BJ (cell line): ENCODE measurements at regions not wholly inside any gene's neighbourhood (a gene's known extent, or its start where the extent isn't known, plus 50 kb on each side); places are given as distances from the start of the nearest gene placed in this dataset.

Experiments used
- CTCF ChIA-PET: fragments of 350-600 bp; formaldehyde crosslinking; extraction: SDS; loops from one replicate; lab custom pipeline; 2021; ENCODE audit warnings: antibody characterized with exemption, inconsistent platforms; lab: Yijun Ruan, JAX
- POLR2A ChIA-PET: fragments of 300-600 bp; sonication (Branson Sonifier 250); formaldehyde crosslinking; extraction: SDS; loops from one replicate; lab custom pipeline; 2021; ENCODE audit warnings: antibody characterized with exemption; lab: Charles Lee
- DNase-seq: peaks from one replicate; pipeline ENCODE4 v3.0.0-alpha.2; 2011; ENCODE audit warnings: low read depth
- H3K27me3 ChIP-seq: 2 replicates; pipeline ENCODE4 v1.6.0; 2011; ENCODE audit warnings: low read length; ENCODE audit not compliant: control insufficient read depth, insufficient read depth
- H3K36me3 ChIP-seq: 2 replicates; pipeline ENCODE4 v1.5.1; 2011; ENCODE audit warnings: low read length; ENCODE audit not compliant: control insufficient read depth, insufficient read depth
- H3K4me3 ChIP-seq: 2 replicates; pipeline ENCODE4 v1.5.1; 2011; ENCODE audit warnings: low read depth, mild to moderate bottlenecking, control low read depth, low read length
- CTCF ChIP-seq: IDR thresholded peaks from 2 replicates; pipeline ENCODE4 v1.5.1; 2011; ENCODE audit warnings: low read depth, mild to moderate bottlenecking, control low read depth, inconsistent platforms, low read length, moderate library complexity; ENCODE audit not compliant: insufficient read depth

- no peak overlapping the region for H3K4me3 ChIP-seq
- H3K27me3 ChIP-seq = no peaks in the 10 kb centered on the region
- ChIA-PET CTCF (no interaction called here), POLR2A (no interaction called here)
- no peak for TF ChIP-seq CTCF
- DNase-seq = no peak
- no peaks in the 10 kb centered on the region for H3K36me3 ChIP-seq
These were observed 76.4 kb upstream of the TBL1X start for GRCh38 chrX:9388450-9388849.

- no peaks in the 10 kb centered on the region for H3K27me3 ChIP-seq
- H3K36me3 ChIP-seq = no peaks in the 10 kb centered on the region
- no peak for DNase-seq
- TF ChIP-seq CTCF = no peak
- ChIA-PET CTCF (no interaction called here), POLR2A (no interaction called here)
- no peak overlapping the region for H3K4me3 ChIP-seq
These were observed 74.7 kb upstream of the TBL1X start for GRCh38 chrX:9390121-9390520.

GRCh38 chrX:9390693-9391368, 74.0 kb upstream of the TBL1X start:
- DNase-seq = no peak
- Histone ChIP-seq H3K27me3 (no peaks in the 10 kb centered on the region), H3K4me3 (no peak overlapping the region), H3K36me3 (no peaks in the 10 kb centered on the region)
- CTCF ChIA-PET = no interaction called here
- POLR2A ChIA-PET = no interaction called here
- no peak for TF ChIP-seq CTCF

- CTCF ChIA-PET = no interaction called here
- Histone ChIP-seq H3K4me3 (no peak overlapping the region), H3K27me3 (no peaks in the 10 kb centered on the region), H3K36me3 (no peaks in the 10 kb centered on the region)
- POLR2A ChIA-PET = no interaction called here
- TF ChIP-seq CTCF = no peak
- DNase-seq = no peak
These were observed 72.4 kb upstream of the TBL1X start for GRCh38 chrX:9392445-9392844.

- Histone ChIP-seq H3K36me3 (no peaks in the 10 kb centered on the region), H3K27me3 (no peaks in the 10 kb centered on the region), H3K4me3 (no peak overlapping the region)
- TF ChIP-seq CTCF = no peak
- ChIA-PET CTCF (no interaction called here), POLR2A (no interaction called here)
- DNase-seq = no peak
These were observed 71.3 kb upstream of the TBL1X start for GRCh38 chrX:9393571-9393970.
